ENCODE measurements at regions not wholly inside any gene's neighbourhood (a gene's known extent, or its start where the extent isn't known, plus 50 kb on each side); places are given as distances from the start of the nearest gene placed in this dataset.
A peak's percentile ranks its signal among the peaks of the same experiment; 100 is the strongest.

DNA sequence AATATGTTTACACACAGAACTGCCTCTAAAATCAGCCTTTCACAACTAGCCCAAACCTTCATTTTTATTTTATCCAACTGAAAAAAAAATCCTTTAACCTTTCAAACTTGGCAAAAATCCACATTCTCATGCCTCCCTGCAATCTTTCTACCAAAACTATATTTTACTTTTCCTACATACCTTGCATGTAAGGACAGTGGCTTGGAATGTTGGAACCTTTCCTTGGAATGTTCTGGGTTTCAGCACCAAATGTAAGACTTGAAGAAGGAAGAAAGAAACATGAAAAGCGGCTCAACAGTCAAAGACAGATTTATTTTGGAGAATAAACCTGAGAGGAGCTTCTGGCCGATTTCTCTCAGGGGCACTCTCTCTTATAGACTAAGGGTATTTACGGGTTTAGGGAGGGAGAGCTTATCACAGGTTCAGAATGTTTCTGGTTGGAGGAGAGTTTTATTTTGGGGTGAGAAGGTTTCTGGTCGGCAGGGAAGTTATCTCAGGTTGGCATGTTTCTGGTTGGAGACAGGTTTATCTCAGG, 79.7 kb downstream of the RRM2 start:
- ATAC-seq = no peak
- TF ChIP-seq TOX (CRISPR knock-in tag; IDR thresholded peaks at IDR 0.05; ENCODE audit: borderline replicate concordance) (no peak), ARNTL (CRISPR knock-in tag; IDR thresholded peaks at IDR 0.05; ENCODE audit: borderline replicate concordance, low read depth) (no peak), CSRNP3 (CRISPR knock-in tag; IDR thresholded peaks at IDR 0.05) (no peak), ZNF70 (CRISPR knock-in tag; IDR thresholded peaks at IDR 0.05) (no peak), ISL1 (CRISPR knock-in tag; IDR thresholded peaks at IDR 0.05) (no peak), ZC3H10 (CRISPR knock-in tag; IDR thresholded peaks at IDR 0.05) (no peak), CSDC2 (CRISPR knock-in tag; IDR thresholded peaks at IDR 0.05) (no peak), BACH2 (CRISPR knock-in tag; IDR thresholded peaks at IDR 0.05; ENCODE audit: borderline replicate concordance) (no peak), ZFP3 (CRISPR knock-in tag; IDR thresholded peaks at IDR 0.05) (no peak), OSR1 (CRISPR knock-in tag; IDR thresholded peaks at IDR 0.05) (no peak), ESRRG (CRISPR knock-in tag; IDR thresholded peaks at IDR 0.05) (no peak), RARB (CRISPR knock-in tag; IDR thresholded peaks at IDR 0.05) (no peak), PPARA (CRISPR knock-in tag; IDR thresholded peaks at IDR 0.05; ENCODE audit: borderline replicate concordance) (no peak), CREB5 (CRISPR knock-in tag; IDR thresholded peaks at IDR 0.05; ENCODE audit: low read depth) (no peak)
- TF ChIP-seq, protein P1, sequence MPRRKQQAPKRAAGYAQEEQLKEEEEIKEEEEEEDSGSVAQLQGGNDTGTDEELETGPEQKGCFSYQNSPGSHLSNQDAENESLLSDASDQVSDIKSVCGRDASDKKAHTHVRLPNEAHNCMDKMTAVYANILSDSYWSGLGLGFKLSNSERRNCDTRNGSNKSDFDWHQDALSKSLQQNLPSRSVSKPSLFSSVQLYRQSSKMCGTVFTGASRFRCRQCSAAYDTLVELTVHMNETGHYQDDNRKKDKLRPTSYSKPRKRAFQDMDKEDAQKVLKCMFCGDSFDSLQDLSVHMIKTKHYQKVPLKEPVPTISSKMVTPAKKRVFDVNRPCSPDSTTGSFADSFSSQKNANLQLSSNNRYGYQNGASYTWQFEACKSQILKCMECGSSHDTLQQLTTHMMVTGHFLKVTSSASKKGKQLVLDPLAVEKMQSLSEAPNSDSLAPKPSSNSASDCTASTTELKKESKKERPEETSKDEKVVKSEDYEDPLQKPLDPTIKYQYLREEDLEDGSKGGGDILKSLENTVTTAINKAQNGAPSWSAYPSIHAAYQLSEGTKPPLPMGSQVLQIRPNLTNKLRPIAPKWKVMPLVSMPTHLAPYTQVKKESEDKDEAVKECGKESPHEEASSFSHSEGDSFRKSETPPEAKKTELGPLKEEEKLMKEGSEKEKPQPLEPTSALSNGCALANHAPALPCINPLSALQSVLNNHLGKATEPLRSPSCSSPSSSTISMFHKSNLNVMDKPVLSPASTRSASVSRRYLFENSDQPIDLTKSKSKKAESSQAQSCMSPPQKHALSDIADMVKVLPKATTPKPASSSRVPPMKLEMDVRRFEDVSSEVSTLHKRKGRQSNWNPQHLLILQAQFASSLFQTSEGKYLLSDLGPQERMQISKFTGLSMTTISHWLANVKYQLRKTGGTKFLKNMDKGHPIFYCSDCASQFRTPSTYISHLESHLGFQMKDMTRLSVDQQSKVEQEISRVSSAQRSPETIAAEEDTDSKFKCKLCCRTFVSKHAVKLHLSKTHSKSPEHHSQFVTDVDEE (CRISPR knock-in tag; IDR thresholded peaks at IDR 0.05) = no peak
- TF ChIP-seq, protein P2, sequence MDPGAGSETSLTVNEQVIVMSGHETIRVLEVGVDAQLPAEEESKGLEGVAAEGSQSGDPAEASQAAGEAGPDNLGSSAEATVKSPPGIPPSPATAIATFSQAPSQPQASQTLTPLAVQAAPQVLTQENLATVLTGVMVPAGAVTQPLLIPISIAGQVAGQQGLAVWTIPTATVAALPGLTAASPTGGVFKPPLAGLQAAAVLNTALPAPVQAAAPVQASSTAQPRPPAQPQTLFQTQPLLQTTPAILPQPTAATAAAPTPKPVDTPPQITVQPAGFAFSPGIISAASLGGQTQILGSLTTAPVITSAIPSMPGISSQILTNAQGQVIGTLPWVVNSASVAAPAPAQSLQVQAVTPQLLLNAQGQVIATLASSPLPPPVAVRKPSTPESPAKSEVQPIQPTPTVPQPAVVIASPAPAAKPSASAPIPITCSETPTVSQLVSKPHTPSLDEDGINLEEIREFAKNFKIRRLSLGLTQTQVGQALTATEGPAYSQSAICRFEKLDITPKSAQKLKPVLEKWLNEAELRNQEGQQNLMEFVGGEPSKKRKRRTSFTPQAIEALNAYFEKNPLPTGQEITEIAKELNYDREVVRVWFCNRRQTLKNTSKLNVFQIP (CRISPR knock-in tag; IDR thresholded peaks at IDR 0.05; ENCODE audit: borderline replicate concordance, low read depth) = no peak

GRCh38 chr2:10204326-10205161, 82.0 kb downstream of the RRM2 start:
- ATAC-seq = peak; percentile 24; the same call in 1 of the 3 replicates
- TF ChIP-seq SNAI2 (CRISPR knock-in tag; IDR thresholded peaks at IDR 0.05) = no peak
- TF ChIP-seq ZFP3 (CRISPR knock-in tag; IDR thresholded peaks at IDR 0.05) = no peak
- TF ChIP-seq, protein P1 (CRISPR knock-in tag; IDR thresholded peaks at IDR 0.05) = peak; percentile 29; the same call in 1 of the 2 replicates
- no peak for TF ChIP-seq PPARA (CRISPR knock-in tag; IDR thresholded peaks at IDR 0.05; ENCODE audit: borderline replicate concordance)
- TF ChIP-seq ZC3H10 (CRISPR knock-in tag; IDR thresholded peaks at IDR 0.05) = no peak
- TF ChIP-seq TCF4 (CRISPR knock-in tag; IDR thresholded peaks at IDR 0.05; ENCODE audit: borderline replicate concordance) = peak; percentile 72; the same call in 1 of the 2 replicates
- TF ChIP-seq ARNTL (CRISPR knock-in tag; IDR thresholded peaks at IDR 0.05; ENCODE audit: borderline replicate concordance, low read depth) = no peak

GRCh38 chr2:10205162-10205475, 82.6 kb downstream of the RRM2 start:
- no peak for ATAC-seq
- TF ChIP-seq ZNF565 (CRISPR knock-in tag; conservative IDR thresholded peaks at IDR 0.05; ENCODE audit: low read depth) = no peak
- TF ChIP-seq, protein P3, sequence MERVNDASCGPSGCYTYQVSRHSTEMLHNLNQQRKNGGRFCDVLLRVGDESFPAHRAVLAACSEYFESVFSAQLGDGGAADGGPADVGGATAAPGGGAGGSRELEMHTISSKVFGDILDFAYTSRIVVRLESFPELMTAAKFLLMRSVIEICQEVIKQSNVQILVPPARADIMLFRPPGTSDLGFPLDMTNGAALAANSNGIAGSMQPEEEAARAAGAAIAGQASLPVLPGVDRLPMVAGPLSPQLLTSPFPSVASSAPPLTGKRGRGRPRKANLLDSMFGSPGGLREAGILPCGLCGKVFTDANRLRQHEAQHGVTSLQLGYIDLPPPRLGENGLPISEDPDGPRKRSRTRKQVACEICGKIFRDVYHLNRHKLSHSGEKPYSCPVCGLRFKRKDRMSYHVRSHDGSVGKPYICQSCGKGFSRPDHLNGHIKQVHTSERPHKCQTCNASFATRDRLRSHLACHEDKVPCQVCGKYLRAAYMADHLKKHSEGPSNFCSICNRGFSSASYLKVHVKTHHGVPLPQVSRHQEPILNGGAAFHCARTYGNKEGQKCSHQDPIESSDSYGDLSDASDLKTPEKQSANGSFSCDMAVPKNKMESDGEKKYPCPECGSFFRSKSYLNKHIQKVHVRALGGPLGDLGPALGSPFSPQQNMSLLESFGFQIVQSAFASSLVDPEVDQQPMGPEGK (CRISPR knock-in tag; IDR thresholded peaks at IDR 0.05; ENCODE audit: borderline replicate concordance) = no peak
- TF ChIP-seq TCF4 (CRISPR knock-in tag; IDR thresholded peaks at IDR 0.05; ENCODE audit: borderline replicate concordance) = no peak
- TF ChIP-seq PPARA (CRISPR knock-in tag; IDR thresholded peaks at IDR 0.05; ENCODE audit: borderline replicate concordance) = no peak
- no peak for TF ChIP-seq ESRRG (CRISPR knock-in tag; IDR thresholded peaks at IDR 0.05)
- TF ChIP-seq RARB (CRISPR knock-in tag; IDR thresholded peaks at IDR 0.05) = no peak
- no peak for TF ChIP-seq TOX (CRISPR knock-in tag; IDR thresholded peaks at IDR 0.05; ENCODE audit: borderline replicate concordance)
- TF ChIP-seq BACH2 (CRISPR knock-in tag; IDR thresholded peaks at IDR 0.05; ENCODE audit: borderline replicate concordance) = no peak
- no peak for TF ChIP-seq ZFP3 (CRISPR knock-in tag; IDR thresholded peaks at IDR 0.05)
- no peak for TF ChIP-seq SNAI2 (CRISPR knock-in tag; IDR thresholded peaks at IDR 0.05)
- no peak for TF ChIP-seq CREB5 (CRISPR knock-in tag; IDR thresholded peaks at IDR 0.05; ENCODE audit: low read depth)
- TF ChIP-seq ZFP30 (CRISPR knock-in tag; IDR thresholded peaks at IDR 0.05) = no peak
- TF ChIP-seq ZNF8 (CRISPR knock-in tag; IDR thresholded peaks at IDR 0.05) = no peak
- TF ChIP-seq CSDC2 (CRISPR knock-in tag; IDR thresholded peaks at IDR 0.05) = no peak

All from SK-N-SH treated with all-trans-retinoic acid at 6 μM for 48 hours (cell line).